OCI-LY7 (cell line): ENCODE measurements at regions not wholly inside any gene's neighbourhood (a gene's known extent, or its start where the extent isn't known, plus 50 kb on each side); places are given as distances from the start of the nearest gene placed in this dataset.
A peak's percentile ranks its signal among the peaks of the same experiment; 100 is the strongest.

ENCODE experiments used
- BruUV-seq: library from RNA; stranded (reverse); fragments of 400-500 nt; replicated peaks from 2 replicates; lab custom pipeline; 2021; lab: Mats Ljungman, UMichigan
- CTCF ChIA-PET: fragments of 300-600 bp; sonication (Branson Sonifier 250); formaldehyde crosslinking; loops from one replicate; lab custom pipeline; 2022; ENCODE audit warnings: antibody characterized with exemption; ENCODE audit not compliant: unreplicated experiment; lab: Charles Lee
- POLR2A ChIA-PET: fragments of 300-600 bp; sonication (Branson Sonifier 250); formaldehyde crosslinking; loops from one replicate; lab custom pipeline; 2022; ENCODE audit warnings: antibody characterized with exemption; lab: Charles Lee
- DNase-seq: peaks from one replicate; pipeline ENCODE4 v3.0.0-alpha.2; 2015; ENCODE audit warnings: low spot score
- H2AFZ ChIP-seq: fragments of 200-600 bp; sonication (generic), shearing (Covaris generic); 2 replicates; pipeline ENCODE4 v1.6.1; 2014; ENCODE audit warnings: mild to moderate bottlenecking, antibody characterized with exemption, low read length, moderate library complexity
- H3K27ac ChIP-seq: fragments of 200-600 bp; sonication (generic); 2 replicates; pipeline ENCODE4 v1.5.1; 2014; ENCODE audit warnings: mixed run types, low read depth, mild to moderate bottlenecking, moderate library complexity, low read length, inconsistent platforms; ENCODE audit not compliant: poor library complexity, severe bottlenecking
- H3K36me3 ChIP-seq: fragments of 200-600 bp; sonication (generic); 2 replicates; pipeline ENCODE4 v1.6.1; 2014; ENCODE audit warnings: mild to moderate bottlenecking, antibody characterized with exemption, low read length, moderate library complexity, mixed read lengths; ENCODE audit not compliant: insufficient read depth
- H3K4me1 ChIP-seq: fragments of 200-600 bp; sonication (generic); 2 replicates; pipeline ENCODE4 v1.5.1; 2014; ENCODE audit warnings: mild to moderate bottlenecking, low read length; ENCODE audit not compliant: insufficient read depth, poor library complexity, severe bottlenecking
- H3K4me2 ChIP-seq: fragments of 200-600 bp; sonication (generic); 2 replicates; pipeline ENCODE4 v1.6.1; 2014; ENCODE audit warnings: mild to moderate bottlenecking, low read length
- H3K4me3 ChIP-seq: fragments of 200-600 bp; sonication (generic); 2 replicates; pipeline ENCODE4 v1.5.1; 2014; ENCODE audit warnings: mild to moderate bottlenecking, low read depth, low read length; ENCODE audit not compliant: poor library complexity, severe bottlenecking
- H3K79me2 ChIP-seq: fragments of 200-600 bp; sonication (generic); 2 replicates; pipeline ENCODE4 v1.6.1; 2016; ENCODE audit warnings: low read depth, mild to moderate bottlenecking, low read length, moderate library complexity, mixed read lengths; ENCODE audit not compliant: insufficient read depth
- H3K9me2 ChIP-seq: fragments of 200-600 bp; sonication (generic); 2 replicates; pipeline ENCODE4 v1.6.1; 2016; ENCODE audit warnings: mild to moderate bottlenecking, low read length, mixed read lengths; ENCODE audit not compliant: insufficient read depth
- H3K9me3 ChIP-seq: fragments of 200-600 bp; sonication (generic); 2 replicates; pipeline ENCODE4 v1.6.1; 2014; ENCODE audit warnings: mild to moderate bottlenecking, mixed run types, low read length, mixed read lengths
- H4K20me1 ChIP-seq: fragments of 200-600 bp; sonication (generic); 2 replicates; pipeline ENCODE4 v1.6.1; 2014; ENCODE audit warnings: mild to moderate bottlenecking, antibody characterized with exemption, low read length, moderate library complexity, mixed read lengths; ENCODE audit not compliant: insufficient read depth
- EZH2phosphoT487 ChIP-seq: fragments of 200-600 bp; sonication (generic); IDR thresholded peaks from 2 replicates; pipeline ENCODE4 v1.6.1; 2018; ENCODE audit warnings: low read depth, borderline replicate concordance, mild to moderate bottlenecking, mixed run types, antibody characterized with exemption, low read length, moderate library complexity, mixed read lengths
- intact Hi-C: fragments of 100-400 bp; cut with micrococcal nuclease; formaldehyde crosslinking; loops from one replicate; pipeline ENCODE4 v1.10.0; 2022; ENCODE audit not compliant: unreplicated experiment
- TF ChIP-seq, protein P1 (sequence below): fragments of 200-600 bp; sonication (generic); conservative IDR thresholded peaks from 2 replicates; pipeline ENCODE4 v1.5.1; 2014; ENCODE audit warnings: mild to moderate bottlenecking, antibody characterized with exemption, low read length, moderate library complexity, mixed read lengths

DNA sequence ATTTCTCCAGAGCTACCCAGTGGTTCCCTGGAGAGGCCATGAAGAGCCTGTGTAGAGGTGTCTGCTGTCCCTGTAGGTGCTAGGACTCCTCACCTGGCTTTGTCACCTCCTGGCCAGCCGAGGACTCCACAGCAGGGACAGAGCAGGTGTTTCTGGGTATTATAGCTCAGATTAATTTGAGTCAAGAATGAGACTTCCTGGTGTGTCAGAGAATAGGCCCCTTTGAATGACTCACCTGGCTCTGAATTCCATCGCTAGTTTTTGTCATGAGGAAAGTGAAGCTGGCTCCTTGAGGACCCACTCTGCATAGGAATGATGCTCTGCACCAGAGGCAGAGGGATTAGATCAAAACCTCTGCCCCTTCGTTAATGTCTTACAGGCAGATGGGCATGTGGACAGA, 167.5 kb upstream of the TOPAZ1 start:
- no peak overlapping the region for H3K4me3 ChIP-seq
- H3K9me3 ChIP-seq = no peaks in the 10 kb centered on the region
- H3K4me2 ChIP-seq = no peak overlapping the region
- no peaks in the 10 kb centered on the region for H3K36me3 ChIP-seq
- intact Hi-C loops = no loop called here
- BruUV-seq = no TSS peak
- H2AFZ ChIP-seq = no peak overlapping the region
- DNase-seq = no peak
- CTCF ChIA-PET = no interaction called here
- TF ChIP-seq, protein P1, sequence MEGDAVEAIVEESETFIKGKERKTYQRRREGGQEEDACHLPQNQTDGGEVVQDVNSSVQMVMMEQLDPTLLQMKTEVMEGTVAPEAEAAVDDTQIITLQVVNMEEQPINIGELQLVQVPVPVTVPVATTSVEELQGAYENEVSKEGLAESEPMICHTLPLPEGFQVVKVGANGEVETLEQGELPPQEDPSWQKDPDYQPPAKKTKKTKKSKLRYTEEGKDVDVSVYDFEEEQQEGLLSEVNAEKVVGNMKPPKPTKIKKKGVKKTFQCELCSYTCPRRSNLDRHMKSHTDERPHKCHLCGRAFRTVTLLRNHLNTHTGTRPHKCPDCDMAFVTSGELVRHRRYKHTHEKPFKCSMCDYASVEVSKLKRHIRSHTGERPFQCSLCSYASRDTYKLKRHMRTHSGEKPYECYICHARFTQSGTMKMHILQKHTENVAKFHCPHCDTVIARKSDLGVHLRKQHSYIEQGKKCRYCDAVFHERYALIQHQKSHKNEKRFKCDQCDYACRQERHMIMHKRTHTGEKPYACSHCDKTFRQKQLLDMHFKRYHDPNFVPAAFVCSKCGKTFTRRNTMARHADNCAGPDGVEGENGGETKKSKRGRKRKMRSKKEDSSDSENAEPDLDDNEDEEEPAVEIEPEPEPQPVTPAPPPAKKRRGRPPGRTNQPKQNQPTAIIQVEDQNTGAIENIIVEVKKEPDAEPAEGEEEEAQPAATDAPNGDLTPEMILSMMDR = no peak
- no peak for TF ChIP-seq EZH2phosphoT487
- no peaks in the 10 kb centered on the region for H3K79me2 ChIP-seq
- H4K20me1 ChIP-seq = no peaks in the 10 kb centered on the region
- no peaks in the 10 kb centered on the region for H3K9me2 ChIP-seq
- peaks cover 6% of the 10 kb centered on the region for H3K4me1 ChIP-seq
- POLR2A ChIA-PET = interaction anchor here (0.6 kb wide), 2 partner anchors 10 to 135 kb away, joined by 3 read pairs; no protein-coding TSS in a partner anchor
- no peak overlapping the region for H3K27ac ChIP-seq

GRCh38 chr3:44076221-44076829, 165.4 kb upstream of the TOPAZ1 start:
- POLR2A ChIA-PET = interaction anchor here (0.7 kb wide), 1 partner anchor 98 kb away, joined by 5 read pairs; no protein-coding TSS in a partner anchor

GRCh38 chr3:44077267-44077666, 164.4 kb upstream of the TOPAZ1 start:
- Histone ChIP-seq H3K4me3 (no peak overlapping the region), H3K36me3 (no peaks in the 10 kb centered on the region), H2AFZ (no peak overlapping the region), H3K79me2 (no peaks in the 10 kb centered on the region), H3K27ac (no peak overlapping the region), H3K9me2 (no peaks in the 10 kb centered on the region), H3K9me3 (no peaks in the 10 kb centered on the region), H4K20me1 (no peaks in the 10 kb centered on the region), H3K4me1 (peaks cover 6% of the 10 kb centered on the region), H3K4me2 (no peak overlapping the region)
- TF ChIP-seq, protein P1 = peak; percentile 70
- TF ChIP-seq EZH2phosphoT487 = no peak
- ChIA-PET CTCF (no interaction called here), POLR2A (interaction anchor here (0.7 kb wide), 1 partner anchor 99 kb away, joined by 5 read pairs; no protein-coding TSS in a partner anchor)
- intact Hi-C loops = no loop called here
- peak; percentile 29 for DNase-seq
- BruUV-seq = no TSS peak

More at GRCh38 chr3:44076221-44076829, 165.4 kb upstream of the TOPAZ1 start:
- no peak overlapping the region for H3K4me2 ChIP-seq
- H3K36me3 ChIP-seq = no peaks in the 10 kb centered on the region
- no peaks in the 10 kb centered on the region for H3K9me3 ChIP-seq
- no peak for DNase-seq
- no TSS peak for BruUV-seq
- no peaks in the 10 kb centered on the region for H4K20me1 ChIP-seq
- no peak overlapping the region for H3K27ac ChIP-seq
- TF ChIP-seq, protein P1 = no peak
- no peak for TF ChIP-seq EZH2phosphoT487
- H3K4me3 ChIP-seq = no peak overlapping the region
- no peaks in the 10 kb centered on the region for H3K9me2 ChIP-seq
- intact Hi-C loops = no loop called here
- CTCF ChIA-PET = interaction anchor here (0.6 kb wide), 1 partner anchor 22 kb away, joined by 3 read pairs; no protein-coding TSS in a partner anchor
- H2AFZ ChIP-seq = no peak overlapping the region
- H3K79me2 ChIP-seq = no peaks in the 10 kb centered on the region
- peaks cover 6% of the 10 kb centered on the region for H3K4me1 ChIP-seq
